HUDEP-2 (cell line): ENCODE measurements at regions not wholly inside any gene's neighbourhood (a gene's known extent, or its start where the extent isn't known, plus 50 kb on each side); places are given as distances from the start of the nearest gene placed in this dataset.
A peak's percentile ranks its signal among the peaks of the same experiment; 100 is the strongest.

Experiments used
- DNase-seq, 76 experiments: peaks; one replicate each; lab custom pipeline; 2025; ENCODE audit not compliant: unreplicated experiment in 76 of 76; lab: John Stamatoyannopoulos, UW

DNA sequence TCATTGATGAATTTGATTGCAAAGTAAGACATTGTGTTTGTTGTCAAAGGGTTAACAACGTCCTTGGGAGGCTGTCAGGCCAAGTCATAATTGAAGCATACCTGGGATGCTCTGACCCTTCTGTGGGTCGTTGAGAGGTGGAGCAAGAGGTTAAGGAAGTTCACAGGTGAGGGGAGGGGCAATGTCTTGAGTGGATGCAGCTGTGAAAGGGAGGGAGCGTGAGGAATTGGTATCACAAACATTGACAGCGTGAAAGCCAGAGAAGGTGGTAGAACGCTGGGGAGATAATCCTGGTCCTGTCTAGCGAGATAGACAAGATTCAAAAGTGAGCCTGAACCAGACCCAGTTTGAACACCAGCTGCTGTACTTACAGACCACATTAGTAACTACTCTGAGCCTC, 79.4 kb downstream of the HES1 start:
- no peak for DNase-seq

DNA sequence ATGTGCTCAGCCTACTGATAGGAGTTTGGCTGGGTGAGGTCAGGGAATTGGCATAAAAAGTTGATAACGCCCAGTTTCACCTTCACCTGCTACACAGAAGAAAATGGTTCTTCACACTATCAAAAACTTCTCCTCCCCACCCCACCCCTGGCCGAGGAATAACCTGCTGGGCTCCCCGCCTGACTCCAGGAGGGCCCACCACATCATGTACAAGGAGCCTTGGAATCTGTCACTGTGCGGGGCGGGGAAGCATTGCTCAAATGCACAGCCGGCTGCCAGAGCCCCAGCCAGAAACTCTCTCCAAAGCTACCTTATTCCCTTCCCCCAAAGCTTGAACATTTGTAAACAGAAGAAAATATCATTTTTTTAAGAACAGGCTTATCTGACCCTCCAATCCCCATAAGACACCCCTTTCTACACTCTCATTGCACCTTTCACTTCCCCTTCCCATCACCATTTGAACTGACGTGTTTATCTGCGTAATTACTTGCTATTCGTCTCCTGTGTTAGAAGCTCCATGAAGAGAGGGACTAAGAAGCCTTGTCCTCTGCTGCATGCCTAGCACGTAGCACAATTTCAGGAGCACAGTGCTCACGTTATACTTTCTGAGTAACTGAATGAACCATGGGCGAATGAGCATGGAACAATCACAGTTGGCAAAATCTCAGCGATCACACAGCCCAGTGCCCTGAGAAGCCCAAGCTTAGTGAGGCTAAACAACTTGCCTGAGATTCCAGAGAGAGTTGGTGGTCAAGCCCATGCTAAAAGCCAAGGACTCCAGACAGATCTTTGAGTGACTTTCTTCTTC, 82.9 kb downstream of the HES1 start:
- no peak for DNase-seq

GRCh38 chr3:194219826-194220410, 84.0 kb downstream of the HES1 start:
- no peak for DNase-seq

DNA sequence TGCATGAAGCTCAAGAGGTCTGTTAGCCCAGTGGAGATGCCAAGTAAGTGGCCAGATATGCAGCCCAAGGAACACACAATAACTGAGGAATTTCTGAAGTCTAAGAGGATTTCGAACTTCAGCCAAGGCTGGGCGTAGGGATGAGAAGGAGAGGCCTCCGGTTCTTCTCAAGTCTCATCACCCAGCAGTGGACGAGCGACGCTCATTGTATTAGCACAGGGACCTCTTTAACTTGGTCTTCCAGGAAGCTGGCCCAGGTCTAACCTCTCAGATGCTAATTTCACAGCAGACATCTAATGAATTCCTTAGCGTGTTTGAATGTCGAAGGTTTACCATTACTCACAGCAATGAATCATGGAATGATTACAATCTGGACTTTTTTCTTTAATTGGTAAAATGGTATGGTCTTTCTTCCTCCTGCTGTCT, 85.0 kb downstream of the HES1 start:
- no peak for DNase-seq

DNA sequence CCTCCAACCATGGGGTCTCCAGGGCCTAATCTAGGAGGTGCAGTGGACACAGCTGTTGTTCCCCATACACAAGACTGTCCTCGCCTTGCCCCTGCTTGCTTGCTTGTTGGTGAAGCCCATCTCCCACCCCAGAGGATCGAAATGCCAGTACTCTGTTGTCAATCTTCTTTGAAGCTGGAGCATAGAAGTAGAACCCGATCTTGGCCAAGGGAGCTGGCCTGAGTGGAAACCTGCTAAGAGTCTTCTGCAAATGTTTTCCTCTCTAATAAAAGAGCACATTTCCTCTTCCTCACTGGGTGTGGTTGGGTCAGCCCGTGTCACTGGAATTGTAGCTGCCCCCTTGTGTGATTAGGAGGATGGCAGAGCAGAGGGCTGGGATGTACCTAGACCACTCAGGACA, 85.4 kb downstream of the HES1 start:
- DNase-seq, result no peak

- DNase-seq, result no peak
Measured at GRCh38 chr3:194223951-194224350, 88.0 kb downstream of the HES1 start.

DNA sequence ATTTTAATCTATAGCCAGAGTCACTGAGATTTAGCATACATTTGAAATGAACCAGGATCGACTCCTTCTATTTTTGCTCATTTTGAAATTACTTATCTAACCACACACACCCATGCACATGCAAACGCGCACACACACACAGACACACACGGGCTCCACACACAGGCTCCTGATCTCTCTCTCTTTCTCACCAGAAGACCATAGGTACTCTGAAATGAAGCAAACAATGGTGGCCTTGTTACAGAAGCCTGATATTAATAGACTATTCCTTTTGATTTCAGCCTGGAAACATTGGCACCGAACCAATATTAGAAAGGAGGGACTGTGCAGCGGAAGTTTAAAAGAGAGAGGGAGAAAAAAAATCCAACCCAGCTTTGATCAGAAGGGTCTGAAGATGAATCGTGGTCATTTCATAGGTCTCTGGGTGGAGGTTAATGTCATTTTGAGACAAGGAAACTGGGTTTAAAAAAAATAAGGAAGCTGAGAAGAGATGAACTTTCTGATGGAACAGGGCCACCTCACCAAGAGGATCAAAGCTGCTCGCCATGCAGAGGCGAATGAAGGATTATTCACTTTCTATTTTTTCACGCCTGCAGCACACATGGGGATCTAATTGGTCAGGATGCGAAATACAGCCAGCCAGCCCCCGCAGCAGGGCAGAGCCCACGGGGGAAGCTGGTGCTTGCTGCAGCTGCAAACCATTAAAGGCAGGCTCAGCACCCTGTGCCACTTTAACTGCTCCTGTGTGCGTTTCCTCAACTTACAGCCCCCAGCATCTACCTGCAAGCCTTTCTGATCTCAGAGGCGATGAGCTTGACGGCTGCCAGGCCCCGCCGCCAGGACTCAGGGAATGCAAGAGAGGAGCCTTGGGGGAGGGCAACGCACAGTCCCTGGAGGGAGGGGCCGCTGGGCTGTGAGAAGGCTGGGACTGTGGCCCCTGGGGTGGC, 88.8 kb downstream of the HES1 start:
- peak in 4 of 76 experiments; percentile 4 to 15 (median 9) for DNase-seq

DNA sequence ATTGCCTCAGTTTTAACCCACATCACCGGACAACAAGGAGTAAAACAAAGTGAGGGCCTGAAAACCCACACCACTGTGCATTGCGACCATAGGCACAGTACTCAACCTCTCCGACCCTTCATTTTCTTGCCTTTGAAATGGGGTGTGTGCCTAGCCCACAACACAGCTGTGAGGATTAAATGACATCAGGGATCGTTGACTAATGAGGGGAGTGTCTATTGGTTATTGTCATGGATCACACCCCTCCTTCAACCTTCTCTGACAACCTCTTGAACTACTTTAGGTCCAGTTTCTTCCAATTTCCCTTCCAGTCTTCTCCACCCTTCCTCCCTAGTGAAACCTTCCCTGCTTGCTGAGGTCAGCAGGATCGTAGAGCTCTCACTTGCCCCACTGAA, 89.5 kb downstream of the HES1 start:
- DNase-seq, result no peak

DNA sequence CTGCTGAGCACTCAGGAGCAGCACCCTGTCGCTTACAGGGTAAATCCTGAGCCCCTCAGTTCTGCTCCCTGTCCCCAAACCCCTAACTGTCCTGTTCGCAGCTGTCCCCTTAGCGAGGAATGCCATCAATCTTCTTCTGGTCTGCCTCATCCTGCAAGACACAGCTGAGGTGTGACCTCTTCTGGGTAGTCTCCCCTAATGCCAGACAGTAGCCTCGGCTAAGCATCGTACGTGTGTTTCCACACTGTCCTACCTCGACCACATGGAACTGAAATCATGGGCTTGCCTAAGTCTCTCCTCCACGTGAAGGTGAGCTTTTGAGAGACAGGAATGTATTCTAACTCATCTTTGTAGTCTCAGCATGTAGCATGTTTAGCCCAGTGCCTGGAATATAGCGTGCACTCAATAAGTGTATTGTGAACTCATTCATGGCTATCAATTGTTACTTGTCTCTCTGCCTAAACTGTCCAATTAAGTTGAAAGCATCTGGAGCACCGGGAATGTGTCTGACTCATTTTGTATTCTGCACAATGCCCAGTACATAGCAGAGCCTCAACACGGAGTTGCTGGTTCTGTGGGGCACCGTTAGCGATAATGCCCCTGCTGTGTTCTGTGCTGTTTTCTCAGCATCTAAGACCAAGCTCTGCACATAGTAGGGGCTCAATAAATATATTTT, 90.2 kb downstream of the HES1 start:
- DNase-seq, result no peak

- DNase-seq, result no peak
Measured at GRCh38 chr3:194231929-194232832, 96.2 kb downstream of the HES1 start.

- no peak for DNase-seq
Measured at GRCh38 chr3:194233150-194233549, 97.2 kb downstream of the HES1 start.

- DNase-seq, result no peak
Measured at GRCh38 chr3:194235160-194235559, 99.2 kb downstream of the HES1 start.

DNA sequence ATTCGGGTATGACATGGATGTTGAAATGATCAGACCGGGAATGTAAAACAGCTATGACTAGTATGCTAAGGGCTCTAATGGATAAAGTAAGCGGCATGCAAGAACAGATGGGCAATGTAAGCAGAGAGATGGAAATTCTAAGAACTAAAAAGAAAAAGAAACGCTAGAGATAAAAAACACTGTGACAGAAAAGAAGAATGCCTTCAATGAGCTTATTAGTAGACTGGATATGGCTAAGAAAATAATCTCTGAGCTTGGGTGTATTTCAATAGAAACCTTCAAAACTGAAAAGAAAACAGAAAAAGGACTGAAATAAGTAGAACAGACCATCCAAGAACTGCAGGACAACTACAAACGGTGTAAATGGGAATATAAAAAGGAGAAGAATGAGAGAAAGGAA, 101.2 kb downstream of the HES1 start:
- DNase-seq, result no peak

DNA sequence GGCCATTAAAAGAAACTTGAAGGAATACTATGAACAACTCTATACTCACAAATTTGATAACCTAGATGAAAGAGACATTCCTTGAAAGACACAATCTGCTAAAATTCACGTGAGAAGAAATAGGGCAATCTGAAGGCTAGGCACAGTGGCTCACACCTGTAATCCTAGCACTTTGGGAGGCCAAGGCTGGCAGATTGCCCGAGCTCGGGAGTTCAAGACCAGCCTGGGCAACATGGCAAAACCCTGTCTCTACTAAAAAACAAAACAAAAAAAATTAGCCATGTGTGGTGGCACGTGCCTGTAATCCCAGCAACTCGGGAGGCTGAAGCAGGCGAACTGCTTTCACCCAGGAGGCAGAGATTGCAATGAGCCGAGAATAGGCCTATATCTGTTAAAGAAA, 104.8 kb downstream of the HES1 start:
- DNase-seq, result no peak

GRCh38 chr3:194243172-194243837, 107.4 kb downstream of the HES1 start:
- DNase-seq, result no peak

- DNase-seq, result no peak
Measured at GRCh38 chr3:194244167-194244566, 107.0 kb downstream of the CPN2 start.

DNA sequence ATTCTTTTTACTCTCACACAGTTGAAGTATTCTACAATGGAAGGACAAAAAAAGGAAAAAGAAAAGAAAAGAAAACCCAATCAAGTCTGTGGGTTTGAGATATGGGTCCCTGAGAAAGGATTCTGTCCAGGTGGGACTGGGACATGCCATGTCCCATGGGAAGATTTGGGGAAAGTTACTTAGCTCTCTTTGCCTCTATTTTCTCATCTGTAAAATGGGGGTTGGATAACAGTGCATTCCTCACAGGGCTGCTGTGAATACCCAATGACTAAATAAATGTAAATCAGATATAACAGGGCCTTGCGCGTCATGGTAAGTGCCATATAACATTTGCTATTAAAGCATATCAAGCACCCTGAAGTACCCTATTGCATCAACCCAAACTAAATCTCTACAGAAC, 105.7 kb downstream of the CPN2 start:
- DNase-seq, result no peak

DNA sequence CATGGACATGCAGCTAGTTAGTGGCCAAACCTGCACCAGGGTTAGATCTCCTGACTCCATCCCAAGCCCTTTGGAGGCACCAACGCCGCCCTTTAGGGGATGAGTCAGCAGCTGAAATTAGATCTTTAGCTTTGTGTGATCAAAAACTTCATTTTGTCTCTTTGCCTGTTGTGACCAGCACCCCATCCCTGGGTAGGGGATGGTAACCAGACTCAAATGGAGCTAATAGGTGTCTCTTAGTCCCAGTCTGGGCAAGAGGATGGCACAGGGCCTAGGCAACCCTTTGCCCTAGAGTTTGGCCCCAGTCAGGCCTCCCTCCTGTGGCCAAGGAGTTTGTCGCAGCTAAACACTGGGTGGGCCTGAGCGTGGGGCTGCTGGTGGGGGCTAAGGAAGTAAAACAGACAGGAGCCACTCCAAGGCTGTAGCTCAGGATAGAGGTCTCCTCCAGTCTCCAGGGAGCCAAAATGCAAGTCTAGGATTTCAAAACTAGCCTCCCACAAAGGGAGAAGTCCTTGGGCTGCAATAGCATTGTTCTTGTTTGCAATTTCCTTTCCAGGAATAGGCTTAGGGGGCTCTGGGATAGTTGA, 105.1 kb downstream of the CPN2 start:
- DNase-seq, result no peak
